Karpas-422 (cell line): ENCODE measurements at regions not wholly inside any gene's neighbourhood (a gene's known extent, or its start where the extent isn't known, plus 50 kb on each side); places are given as distances from the start of the nearest gene placed in this dataset.
A peak's percentile ranks its signal among the peaks of the same experiment; 100 is the strongest.

Source experiments
- DNase-seq: peaks from one replicate; pipeline ENCODE4 v3.0.0-alpha.2; 2015
- H2AFZ ChIP-seq: fragments of 200-600 bp; sonication (generic); 2 replicates; pipeline ENCODE4 v1.6.1; 2014; ENCODE audit warnings: antibody characterized with exemption, low read length, mixed read lengths
- H3K27ac ChIP-seq: fragments of 200-600 bp; sonication (generic); 2 replicates; pipeline ENCODE4 v1.5.1; 2014; ENCODE audit warnings: mild to moderate bottlenecking, low read length, moderate library complexity
- H3K27me3 ChIP-seq: fragments of 200-600 bp; sonication (generic); 2 replicates; pipeline ENCODE4 v1.6.1; 2014; ENCODE audit warnings: low read length, mixed read lengths
- H3K36me3 ChIP-seq: fragments of 200-600 bp; sonication (generic); 2 replicates; pipeline ENCODE4 v1.6.1; 2014; ENCODE audit warnings: low read length, mixed read lengths; ENCODE audit not compliant: insufficient read depth
- H3K4me1 ChIP-seq: fragments of 200-600 bp; sonication (generic); 2 replicates; pipeline ENCODE4 v1.6.1; 2014; ENCODE audit warnings: mild to moderate bottlenecking, low read length, mixed read lengths
- H3K4me2 ChIP-seq: fragments of 200-600 bp; sonication (generic); 2 replicates; pipeline ENCODE4 v1.6.1; 2014; ENCODE audit warnings: low read length, low read depth, mild to moderate bottlenecking; ENCODE audit not compliant: poor library complexity, severe bottlenecking
- H3K4me3 ChIP-seq: fragments of 200-600 bp; sonication (generic); 2 replicates; pipeline ENCODE4 v1.5.1; 2014; ENCODE audit warnings: mild to moderate bottlenecking, antibody characterized with exemption, low read length, mixed read lengths
- H3K79me2 ChIP-seq: fragments of 200-600 bp; sonication (generic); 2 replicates; pipeline ENCODE4 v1.6.1; 2014; ENCODE audit warnings: mild to moderate bottlenecking, low read length, mixed read lengths
- H3K9ac ChIP-seq: fragments of 200-600 bp; sonication (generic); 2 replicates; pipeline ENCODE4 v1.6.0; 2014; ENCODE audit warnings: low read length
- H3K9me2 ChIP-seq: fragments of 200-600 bp; sonication (generic), shearing (Covaris generic); replicated peaks from 2 replicates; pipeline ENCODE4 v1.6.0; 2014; ENCODE audit warnings: mild to moderate bottlenecking, low read length, moderate library complexity; ENCODE audit not compliant: insufficient read depth
- H3K9me3 ChIP-seq: fragments of 300-700, 200-600 bp; sonication (generic); 2 replicates; pipeline ENCODE4 v1.6.1; 2014; ENCODE audit warnings: low read length, mixed read lengths
- H4K20me1 ChIP-seq: fragments of 200-600 bp; sonication (generic); 2 replicates; pipeline ENCODE4 v1.6.1; 2014; ENCODE audit warnings: mild to moderate bottlenecking, antibody characterized with exemption, low read length, low read depth; ENCODE audit not compliant: insufficient read depth

GRCh38 chrX:25191403-25191802 lies 175.6 kb upstream of the ARX start:
- Histone ChIP-seq H3K27me3 (no peaks in the 10 kb centered on the region), H3K4me1 (no peaks in the 10 kb centered on the region), H3K27ac (no peak overlapping the region), H3K9me2 (no peaks in the 10 kb centered on the region), H3K4me3 (no peak overlapping the region), H3K79me2 (no peaks in the 10 kb centered on the region), H3K4me2 (no peak overlapping the region), H3K36me3 (no peaks in the 10 kb centered on the region), H3K9ac (no peak overlapping the region), H2AFZ (no peak overlapping the region), H3K9me3 (no peaks in the 10 kb centered on the region), H4K20me1 (no peaks in the 10 kb centered on the region)
- DNase-seq, result peak; percentile 48

DNA sequence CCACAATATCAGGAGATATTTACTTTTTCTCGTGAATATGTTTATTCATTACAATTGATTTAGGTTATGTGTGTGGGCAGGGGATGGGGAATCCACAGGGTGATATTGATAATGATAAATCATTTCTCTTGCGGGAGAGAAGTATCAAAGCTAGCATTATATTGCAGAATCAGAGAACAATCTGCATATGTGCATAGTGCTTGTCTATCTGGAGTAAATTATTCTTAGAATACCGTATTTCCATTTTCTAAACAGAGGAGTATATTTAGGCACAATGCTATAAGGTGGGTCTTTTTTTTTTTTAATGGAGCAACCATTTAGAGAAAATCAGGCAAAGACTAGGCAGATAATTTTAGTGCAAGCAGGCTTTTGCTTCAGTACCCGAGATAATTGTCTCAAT lies 166.0 kb upstream of the ARX start:
- H3K79me2 ChIP-seq, result no peaks in the 10 kb centered on the region
- no peak overlapping the region for H3K27ac ChIP-seq
- H3K9me3 ChIP-seq, result no peaks in the 10 kb centered on the region
- no peaks in the 10 kb centered on the region for H4K20me1 ChIP-seq
- no peaks in the 10 kb centered on the region for H3K36me3 ChIP-seq
- no peak overlapping the region for H2AFZ ChIP-seq
- no peak for DNase-seq
- no peak overlapping the region for H3K4me2 ChIP-seq
- no peaks in the 10 kb centered on the region for H3K4me1 ChIP-seq
- no peak overlapping the region for H3K9ac ChIP-seq
- no peaks in the 10 kb centered on the region for H3K27me3 ChIP-seq
- H3K4me3 ChIP-seq, result no peak overlapping the region
- H3K9me2 ChIP-seq, result no peaks in the 10 kb centered on the region

- H2AFZ ChIP-seq, result no peak overlapping the region
- H3K4me2 ChIP-seq, result no peak overlapping the region
- no peaks in the 10 kb centered on the region for H4K20me1 ChIP-seq
- H3K27ac ChIP-seq, result no peak overlapping the region
- H3K9ac ChIP-seq, result no peak overlapping the region
- no peaks in the 10 kb centered on the region for H3K9me3 ChIP-seq
- no peaks in the 10 kb centered on the region for H3K36me3 ChIP-seq
- H3K27me3 ChIP-seq, result no peaks in the 10 kb centered on the region
- H3K9me2 ChIP-seq, result no peaks in the 10 kb centered on the region
- H3K79me2 ChIP-seq, result no peaks in the 10 kb centered on the region
- H3K4me1 ChIP-seq, result no peaks in the 10 kb centered on the region
- no peak for DNase-seq
- H3K4me3 ChIP-seq, result no peak overlapping the region
Observed at GRCh38 chrX:25180242-25180641, 164.5 kb upstream of the ARX start.

DNA sequence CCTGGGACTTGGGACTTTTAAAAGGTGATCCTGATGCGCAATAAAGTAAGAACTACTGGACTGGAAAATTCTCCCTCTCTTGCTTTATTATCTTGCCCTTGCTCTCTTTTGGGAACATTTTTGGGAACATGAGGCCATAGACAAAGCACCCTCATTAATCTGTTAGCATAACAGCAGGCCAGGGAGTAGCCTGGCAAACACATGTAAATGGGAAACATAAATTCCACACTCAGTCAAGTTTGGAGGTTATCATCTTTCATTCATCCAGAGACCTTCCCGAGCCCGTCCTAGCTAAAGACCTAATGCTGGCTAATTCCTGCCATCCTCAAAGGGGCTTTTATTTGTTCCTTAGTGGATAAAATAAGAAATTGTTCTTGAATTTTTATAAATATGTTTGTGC lies 162.8 kb upstream of the ARX start:
- H3K36me3 ChIP-seq, result no peaks in the 10 kb centered on the region
- H4K20me1 ChIP-seq, result no peaks in the 10 kb centered on the region
- no peak overlapping the region for H3K4me3 ChIP-seq
- H3K9me2 ChIP-seq, result no peaks in the 10 kb centered on the region
- no peak overlapping the region for H3K4me2 ChIP-seq
- no peaks in the 10 kb centered on the region for H3K27me3 ChIP-seq
- H3K9ac ChIP-seq, result no peak overlapping the region
- H3K9me3 ChIP-seq, result no peaks in the 10 kb centered on the region
- no peak overlapping the region for H3K27ac ChIP-seq
- no peak overlapping the region for H2AFZ ChIP-seq
- no peaks in the 10 kb centered on the region for H3K79me2 ChIP-seq
- H3K4me1 ChIP-seq, result no peaks in the 10 kb centered on the region
- no peak for DNase-seq

DNA sequence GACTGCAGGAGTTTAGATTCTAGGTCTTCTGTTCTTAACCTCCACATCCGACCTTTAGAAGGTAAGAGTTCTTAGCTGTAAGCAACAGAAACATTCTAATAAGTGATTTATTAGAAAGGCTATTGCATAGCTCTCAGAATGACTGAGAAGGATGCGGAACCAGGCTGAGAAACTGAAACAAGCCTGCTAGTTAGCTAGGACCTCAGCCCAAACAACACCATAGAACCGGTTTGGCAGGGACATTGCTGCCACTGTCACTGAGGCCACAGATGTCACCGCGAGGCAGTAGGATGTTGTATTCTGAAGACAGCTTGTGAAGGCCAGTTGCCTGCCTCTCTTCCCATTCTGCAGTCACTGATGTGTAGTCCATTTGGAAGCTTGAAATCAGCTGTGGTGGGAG lies 160.0 kb upstream of the ARX start:
- no peaks in the 10 kb centered on the region for H3K79me2 ChIP-seq
- no peaks in the 10 kb centered on the region for H3K27me3 ChIP-seq
- H3K4me3 ChIP-seq, result no peak overlapping the region
- no peak overlapping the region for H2AFZ ChIP-seq
- H3K9ac ChIP-seq, result no peak overlapping the region
- H3K27ac ChIP-seq, result no peak overlapping the region
- H3K9me3 ChIP-seq, result no peaks in the 10 kb centered on the region
- no peak for DNase-seq
- H3K4me1 ChIP-seq, result no peaks in the 10 kb centered on the region
- H3K36me3 ChIP-seq, result no peaks in the 10 kb centered on the region
- H3K9me2 ChIP-seq, result no peaks in the 10 kb centered on the region
- H3K4me2 ChIP-seq, result no peak overlapping the region
- no peaks in the 10 kb centered on the region for H4K20me1 ChIP-seq

DNA sequence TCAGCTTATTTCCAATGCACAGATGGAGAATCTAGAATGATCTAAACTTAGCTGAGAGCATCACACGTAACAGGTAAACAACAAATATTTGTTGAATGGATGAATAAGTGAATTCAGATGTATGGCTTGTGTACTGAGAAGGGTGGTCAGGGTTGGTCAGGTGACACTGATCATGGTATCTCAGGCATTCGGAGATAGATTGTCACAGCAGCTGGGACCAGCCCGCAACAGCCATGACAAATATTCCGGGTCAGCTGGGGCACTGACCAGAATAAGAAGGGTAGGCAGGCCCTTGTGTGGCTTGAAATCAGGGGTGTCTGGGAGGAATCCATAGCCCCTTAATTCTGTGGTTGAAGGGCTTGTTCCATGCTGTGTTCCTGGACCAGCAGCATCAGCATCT lies 159.4 kb upstream of the ARX start:
- Histone ChIP-seq H3K79me2 (no peaks in the 10 kb centered on the region), H3K9me3 (no peaks in the 10 kb centered on the region), H3K4me1 (no peaks in the 10 kb centered on the region)

DNA sequence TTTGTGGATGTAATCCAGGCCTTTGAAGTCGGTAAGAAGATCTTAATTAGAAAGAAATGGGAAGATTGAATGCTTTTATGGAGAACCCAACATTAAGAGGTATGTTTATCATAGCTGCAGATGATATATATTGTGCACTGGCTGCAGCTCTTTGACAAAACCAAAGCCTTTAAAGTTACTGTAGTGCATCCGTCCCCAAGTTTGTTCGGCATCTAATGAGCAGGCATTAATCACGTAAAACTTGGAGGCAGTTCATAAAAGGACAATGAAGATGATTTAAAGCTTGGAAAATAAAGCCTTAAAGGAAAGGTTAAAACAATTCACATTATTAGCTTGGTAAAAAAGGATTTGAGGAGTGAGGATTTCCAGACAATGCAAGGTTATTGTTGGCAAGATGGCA lies 150.8 kb upstream of the ARX start:
- Histone ChIP-seq H3K36me3 (no peaks in the 10 kb centered on the region), H3K79me2 (no peaks in the 10 kb centered on the region), H3K9me3 (no peaks in the 10 kb centered on the region), H3K4me3 (no peak overlapping the region), H3K4me2 (no peak overlapping the region), H3K27ac (no peak overlapping the region), H3K9ac (no peak overlapping the region), H3K9me2 (no peaks in the 10 kb centered on the region), H2AFZ (no peak overlapping the region), H3K27me3 (no peaks in the 10 kb centered on the region), H3K4me1 (no peaks in the 10 kb centered on the region), H4K20me1 (no peaks in the 10 kb centered on the region)
- no peak for DNase-seq

More for the DNA sequence above, 159.4 kb upstream of the ARX start:
- H2AFZ ChIP-seq, result no peak overlapping the region
- H3K36me3 ChIP-seq, result no peaks in the 10 kb centered on the region
- H3K4me3 ChIP-seq, result no peak overlapping the region
- no peak overlapping the region for H3K9ac ChIP-seq
- no peaks in the 10 kb centered on the region for H4K20me1 ChIP-seq
- H3K27me3 ChIP-seq, result no peaks in the 10 kb centered on the region
- no peak overlapping the region for H3K4me2 ChIP-seq
- no peak overlapping the region for H3K27ac ChIP-seq
- no peaks in the 10 kb centered on the region for H3K9me2 ChIP-seq
- DNase-seq, result no peak

DNA sequence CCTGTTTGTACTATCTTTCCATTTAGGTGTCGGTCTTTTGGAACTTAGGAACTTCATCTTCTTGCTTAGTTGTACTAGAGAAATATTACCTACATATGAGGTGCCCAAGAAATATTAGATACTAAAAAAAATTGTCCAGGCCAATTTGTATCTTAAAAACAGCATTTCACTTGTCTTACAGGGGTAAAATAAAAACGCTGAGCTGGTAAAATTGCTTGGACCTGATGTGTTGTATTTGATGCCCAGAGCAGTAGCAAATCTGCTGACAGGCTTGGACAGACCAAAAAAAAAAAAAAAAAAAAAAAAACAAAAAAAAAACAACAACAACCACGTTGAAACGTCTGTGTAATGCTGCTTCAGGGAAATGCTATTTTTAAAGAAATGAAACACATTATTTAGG lies 150.4 kb upstream of the ARX start:
- no peak for DNase-seq
- Histone ChIP-seq H3K9ac (no peak overlapping the region), H3K27ac (no peak overlapping the region), H3K9me3 (no peaks in the 10 kb centered on the region), H3K4me3 (no peak overlapping the region), H3K27me3 (no peaks in the 10 kb centered on the region), H4K20me1 (no peaks in the 10 kb centered on the region), H3K79me2 (no peaks in the 10 kb centered on the region), H3K4me1 (no peaks in the 10 kb centered on the region), H3K9me2 (no peaks in the 10 kb centered on the region), H3K4me2 (no peak overlapping the region), H2AFZ (no peak overlapping the region), H3K36me3 (no peaks in the 10 kb centered on the region)

GRCh38 chrX:25158635-25159034 lies 142.9 kb upstream of the ARX start:
- no peak overlapping the region for H3K9ac ChIP-seq
- H3K27ac ChIP-seq, result no peak overlapping the region
- H3K9me3 ChIP-seq, result no peaks in the 10 kb centered on the region
- H2AFZ ChIP-seq, result no peak overlapping the region
- no peak for DNase-seq
- H4K20me1 ChIP-seq, result no peaks in the 10 kb centered on the region
- H3K4me3 ChIP-seq, result no peak overlapping the region
- H3K79me2 ChIP-seq, result no peaks in the 10 kb centered on the region
- H3K27me3 ChIP-seq, result no peaks in the 10 kb centered on the region
- no peaks in the 10 kb centered on the region for H3K9me2 ChIP-seq
- no peak overlapping the region for H3K4me2 ChIP-seq
- H3K4me1 ChIP-seq, result no peaks in the 10 kb centered on the region
- no peaks in the 10 kb centered on the region for H3K36me3 ChIP-seq
